Endothelial cell of umbilical vein (primary cell): ENCODE measurements at regions not wholly inside any gene's neighbourhood (a gene's known extent, or its start where the extent isn't known, plus 50 kb on each side); places are given as distances from the start of the nearest gene placed in this dataset.

ENCODE experiments used
- BruUV-seq: library from RNA; stranded (reverse); fragments of 400-500 nt; replicated peaks from 2 replicates; lab custom pipeline; 2021; lab: Mats Ljungman, UMichigan
- CTCF ChIA-PET: fragments of 300-600, 350-600 bp; sonication (Branson Sonifier 250); formaldehyde crosslinking; loops from one replicate; lab custom pipeline; 2021; ENCODE audit warnings: antibody characterized with exemption, inconsistent platforms; lab: Charles Lee
- POLR2A ChIA-PET: fragments of 300-600, 350-600 bp; sonication (Branson Sonifier 250); formaldehyde crosslinking; loops from one replicate; lab custom pipeline; 2021; ENCODE audit warnings: antibody characterized with exemption, inconsistent platforms; lab: Charles Lee
- DNase-seq: peaks from one replicate; pipeline ENCODE4 v3.0.0-alpha.2; 2011; ENCODE audit warnings: low read depth, low spot score
- FAIRE-seq: peaks from 2 replicates; lab custom pipeline; 2011; peaks lifted over from hg19 to GRCh38; lab: Jason Lieb, UNC
- H2AFZ ChIP-seq: 2 replicates; pipeline ENCODE4 v1.6.0; 2012; ENCODE audit warnings: low read depth, low read length, control low read depth, inconsistent platforms
- H3K27ac ChIP-seq: 2 replicates; pipeline ENCODE4 v1.5.1; 2011; ENCODE audit warnings: low read depth, mild to moderate bottlenecking, control low read depth, low read length, moderate library complexity; ENCODE audit not compliant: insufficient read depth
- H3K27me3 ChIP-seq, 2 experiments: 2 replicates each; pipeline versions ENCODE4 v1.6.0 to v1.6.1; 2011; ENCODE audit warnings: low read length in 2 of 2, mixed read lengths in 1 of 2; ENCODE audit not compliant: control insufficient read depth in 2 of 2, insufficient read depth in 2 of 2
- H3K36me3 ChIP-seq, 2 experiments: 2 replicates in 1 of 2; 3 replicates in 1 of 2; pipeline ENCODE4 v1.5.1; 2011; ENCODE audit warnings: low read length in 2 of 2, mild to moderate bottlenecking in 1 of 2, moderate library complexity in 1 of 2; ENCODE audit not compliant: control insufficient read depth in 2 of 2, insufficient read depth in 2 of 2; ENCODE audit errors: extremely low read depth in 1 of 2
- H3K4me1 ChIP-seq: 3 replicates; pipeline ENCODE4 v1.5.1; 2011; ENCODE audit warnings: mild to moderate bottlenecking, low read length; ENCODE audit not compliant: control insufficient read depth, insufficient read depth; ENCODE audit errors: extremely low read depth
- H3K4me2 ChIP-seq: 2 replicates; pipeline ENCODE4 v1.6.1; 2011; ENCODE audit warnings: low read length, control low read depth, mixed read lengths; ENCODE audit not compliant: insufficient read depth
- H3K4me3 ChIP-seq, 3 experiments: fragments of 200-600 bp in 1 of 3; sonication (generic), shearing (Covaris generic) in 1 of 3; replicated peaks in 1 of 3; 2 replicates each; pipeline ENCODE4 v1.5.1; 2011 to 2016; ENCODE audit warnings: control low read depth in 3 of 3, low read length in 3 of 3, mild to moderate bottlenecking in 2 of 3, inconsistent platforms in 1 of 3, low read depth in 1 of 3, moderate library complexity in 1 of 3; ENCODE audit not compliant: insufficient read depth in 1 of 3
- H3K79me2 ChIP-seq: 2 replicates; pipeline ENCODE4 v1.6.0; 2012; ENCODE audit warnings: low read length, inconsistent platforms; ENCODE audit not compliant: control insufficient read depth, insufficient read depth
- H3K9ac ChIP-seq: replicated peaks from 2 replicates; pipeline ENCODE3; 2011; ENCODE audit warnings: low read length, control low read depth; ENCODE audit not compliant: insufficient read depth; ENCODE audit errors: extremely low read depth
- H3K9me1 ChIP-seq: replicated peaks from 3 replicates; pipeline ENCODE4 v1.6.0; 2011; ENCODE audit warnings: mild to moderate bottlenecking, low read length; ENCODE audit not compliant: control insufficient read depth, insufficient read depth; ENCODE audit errors: extremely low read depth
- H3K9me3 ChIP-seq: replicated peaks from 2 replicates; pipeline ENCODE4 v1.5.1; 2012; ENCODE audit warnings: low read length, inconsistent platforms; ENCODE audit not compliant: control insufficient read depth, insufficient read depth
- H4K20me1 ChIP-seq: replicated peaks from 2 replicates; pipeline ENCODE3; 2011; ENCODE audit warnings: mild to moderate bottlenecking, low read length; ENCODE audit not compliant: control insufficient read depth, insufficient read depth; ENCODE audit errors: extremely low read depth
- CTCF ChIP-seq, 2 donors: IDR thresholded peaks; 1 replicate in 1 of 2; 2 replicates in 1 of 2; pipeline ENCODE4 v1.5.1; 2011; ENCODE audit warnings: low read length in 2 of 2, mild to moderate bottlenecking in 2 of 2, moderate library complexity in 2 of 2, control low read depth in 1 of 2, inconsistent platforms in 1 of 2, low read depth in 1 of 2; ENCODE audit not compliant: insufficient read depth in 1 of 2; ENCODE audit errors: extremely low read depth in 1 of 2
- EZH2 ChIP-seq: IDR thresholded peaks from 2 replicates; pipeline ENCODE4 v1.6.1; 2012; ENCODE audit warnings: borderline replicate concordance, low read depth, mild to moderate bottlenecking, moderate library complexity, low read length, inconsistent platforms; ENCODE audit not compliant: severe bottlenecking
- FOS ChIP-seq: IDR thresholded peaks from 2 replicates; pipeline ENCODE4 v1.6.1; 2011; ENCODE audit warnings: mild to moderate bottlenecking, low read length, moderate library complexity, borderline replicate concordance; ENCODE audit not compliant: insufficient read depth
- GATA2 ChIP-seq: IDR thresholded peaks from 2 replicates; pipeline ENCODE4 v1.7.0; 2011; ENCODE audit warnings: low read depth, mild to moderate bottlenecking, moderate library complexity, mixed read lengths, low read length; ENCODE audit not compliant: insufficient read length, insufficient read depth
- JUN ChIP-seq: IDR thresholded peaks from 2 replicates; pipeline ENCODE4 v1.6.1; 2011; ENCODE audit warnings: borderline replicate concordance, low read depth; ENCODE audit not compliant: insufficient read length, insufficient read depth
- MAX ChIP-seq: IDR thresholded peaks from 2 replicates; pipeline ENCODE4 v1.6.1; 2011; ENCODE audit not compliant: insufficient read depth, insufficient read length
- MYC ChIP-seq: IDR thresholded peaks from one replicate; pipeline ENCODE4 v1.6.1; 2011; ENCODE audit warnings: mild to moderate bottlenecking, low read depth, low read length
- POLR2A ChIP-seq: IDR thresholded peaks from 2 replicates; pipeline ENCODE4 v1.6.1; 2012; ENCODE audit warnings: low read depth, mild to moderate bottlenecking, control low read depth, low read length
- POLR2AphosphoS5 ChIP-seq: IDR thresholded peaks from 2 replicates; pipeline ENCODE4 v1.6.1; 2012; ENCODE audit warnings: low read depth, mild to moderate bottlenecking, control low read depth, low read length, moderate library complexity; ENCODE audit not compliant: insufficient read depth
- dilution Hi-C: fragments of 300-500 bp; cut with MboI; formaldehyde crosslinking; loops from one replicate; pipeline ENCODE4 v1.15.0; 2019; ENCODE audit warnings: low sequenced_read_pairs; ENCODE audit not compliant: extremely low pct_ligation_motif_present
- intact Hi-C: fragments of 100-400 bp; cut with micrococcal nuclease; formaldehyde crosslinking; loops from one replicate; pipeline ENCODE4 v1.10.0; 2022

DNA sequence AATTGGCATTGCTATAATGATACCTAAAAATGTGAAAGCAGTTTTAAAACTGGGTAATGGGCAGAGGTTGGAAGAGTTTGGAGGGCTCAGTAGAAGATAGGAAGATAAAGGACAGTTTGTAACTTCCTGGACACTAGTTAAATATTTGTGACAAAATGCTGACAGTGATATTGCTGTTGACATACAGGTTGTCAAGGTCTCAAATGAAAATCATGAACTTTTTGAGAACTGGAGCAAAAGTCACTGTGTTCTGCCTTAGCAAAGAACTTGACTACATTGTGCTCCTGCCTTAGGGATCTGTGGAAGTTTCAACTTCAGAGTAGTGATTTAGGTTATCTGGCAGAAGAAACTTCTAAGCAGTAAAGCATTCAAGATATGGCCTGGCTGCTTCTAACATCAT lies 113.7 kb upstream of the CD96 start:
- Histone ChIP-seq H3K4me3 (no peak overlapping the region), H4K20me1 (no peaks in the 10 kb centered on the region), H3K4me2 (no peak overlapping the region), H3K9me1 (no peaks in the 10 kb centered on the region), H3K4me1 (no peaks in the 10 kb centered on the region), H3K9ac (no peak overlapping the region), H3K79me2 (no peaks in the 10 kb centered on the region), H3K27ac (no peak overlapping the region), H3K9me3 (no peaks in the 10 kb centered on the region), H3K36me3 (no peaks in the 10 kb centered on the region), H3K27me3 (no peaks in the 10 kb centered on the region), H2AFZ (no peak overlapping the region)
- no TSS peak for BruUV-seq
- TF ChIP-seq POLR2A (no peak), GATA2 (no peak), MYC (no peak), CTCF (IDR thresholded peaks at IDR 0.05; ENCODE audit: extremely low read depth in 1 of 2, insufficient read depth in 1 of 2, low read depth in 1 of 2, low read length in 2 of 2) (no peak), JUN (no peak), EZH2 (no peak), POLR2AphosphoS5 (no peak), FOS (no peak), MAX (no peak)
- DNase-seq: no peak
- ChIA-PET POLR2A (no interaction called here), CTCF (no interaction called here)
- no peak for FAIRE-seq
- intact Hi-C loops (no loop called here), dilution Hi-C loops (no loop called here)
